HCT116 (cell line): ENCODE measurements at regions not wholly inside any gene's neighbourhood (a gene's known extent, or its start where the extent isn't known, plus 50 kb on each side); places are given as distances from the start of the nearest gene placed in this dataset.

Source experiments
- ATAC-seq: fragments of 200-7000 bp; cut with Tn5 transposase; 2 replicates; pipeline ENCODE4 v1.9.1; 2020; ENCODE audit warnings: mild to moderate bottlenecking, moderate library complexity
- BruUV-seq: library from RNA; stranded (reverse); fragments of 400-500 nt; replicated peaks from 2 replicates; lab custom pipeline; 2021; lab: Mats Ljungman, UMichigan
- CTCF ChIA-PET: fragments of 300-600 bp; sonication (Branson Sonifier 250); formaldehyde crosslinking; loops from one replicate; lab custom pipeline; 2021; ENCODE audit warnings: antibody characterized with exemption; lab: Charles Lee
- POLR2A ChIA-PET: fragments of 300-600, 350-600 bp; sonication (Branson Sonifier 250); formaldehyde crosslinking; loops from one replicate; lab custom pipeline; 2021; ENCODE audit warnings: antibody characterized with exemption; lab: Charles Lee
- RAD21 ChIA-PET, 2 experiments: fragments of 300-600 bp; sonication (Branson Sonifier 250); formaldehyde crosslinking; loops; one replicate each; lab custom pipeline; 2023; ENCODE audit warnings: low total read pairs in 2 of 2; ENCODE audit not compliant: uncharacterized antibody in 2 of 2, unreplicated experiment in 2 of 2, low non-redundant PET in 1 of 2; lab: Charles Lee
- DNase-seq: peaks from one replicate; pipeline ENCODE4 v3.0.0-alpha.2; 2010; ENCODE audit warnings: low read depth, low spot score
- H2AFZ ChIP-seq: fragments of 200-600 bp; shearing (Covaris generic), sonication (generic); 2 replicates; pipeline ENCODE4 v1.6.1; 2017; ENCODE audit warnings: low read depth, mixed run types, mixed read lengths, antibody characterized with exemption, low read length; ENCODE audit not compliant: poor library complexity, severe bottlenecking
- H3K27ac ChIP-seq: 2 replicates; pipeline ENCODE4 v1.5.1; 2012; ENCODE audit warnings: low read depth, low read length
- H3K27me3 ChIP-seq: fragments of 200-600 bp; sonication (generic); 2 replicates; pipeline ENCODE4 v1.6.1; 2016; ENCODE audit warnings: mixed run types, low read length, mixed read lengths; ENCODE audit not compliant: insufficient read depth
- H3K36me3 ChIP-seq, 2 experiments: fragments of 200-500 bp in 1 of 2; fragments of 200-600 bp in 1 of 2; sonication (Bioruptor generic) in 1 of 2; sonication (generic) in 1 of 2; 2 replicates each; pipeline versions ENCODE4 v1.5.1 to v1.6.1; 2014 to 2016; ENCODE audit warnings: low read length in 2 of 2, inconsistent platforms in 1 of 2, mixed read lengths in 1 of 2, mixed run types in 1 of 2; ENCODE audit not compliant: insufficient read depth in 2 of 2, control insufficient read depth in 1 of 2
- H3K4me1 ChIP-seq, 2 experiments: fragments of 200-600 bp in 1 of 2; sonication (generic) in 1 of 2; 2 replicates each; pipeline versions ENCODE4 v1.5.1 to v1.6.1; 2012 to 2017; ENCODE audit warnings: low read length in 2 of 2, inconsistent platforms in 1 of 2, mild to moderate bottlenecking in 1 of 2, mixed read lengths in 1 of 2, mixed run types in 1 of 2, moderate library complexity in 1 of 2; ENCODE audit not compliant: insufficient read depth in 2 of 2, control insufficient read depth in 1 of 2
- H3K4me2 ChIP-seq: fragments of 200-600 bp; sonication (generic); 2 replicates; pipeline ENCODE4 v1.6.1; 2017; ENCODE audit warnings: mixed run types, low read length, mixed read lengths
- H3K4me3 ChIP-seq, 2 experiments: fragments of 200-600 bp in 1 of 2; sonication (generic) in 1 of 2; replicated peaks in 1 of 2; 2 replicates each; pipeline ENCODE4 v1.5.1; 2011 to 2016; ENCODE audit warnings: low read length in 2 of 2, control low read depth in 1 of 2, low read depth in 1 of 2, mild to moderate bottlenecking in 1 of 2, mixed read lengths in 1 of 2, mixed run types in 1 of 2
- H3K79me2 ChIP-seq: fragments of 200-600 bp; sonication (generic); 2 replicates; pipeline ENCODE4 v1.6.1; 2017; ENCODE audit warnings: mild to moderate bottlenecking, mixed run types, low read length, moderate library complexity, mixed read lengths; ENCODE audit not compliant: insufficient read depth
- H3K9ac ChIP-seq: fragments of 200-600 bp; sonication (generic); 2 replicates; pipeline ENCODE4 v1.6.1; 2016; ENCODE audit warnings: low read length, mixed read lengths
- H3K9me2 ChIP-seq: fragments of 200-600 bp; sonication (generic), shearing (Covaris generic); 2 replicates; pipeline ENCODE4 v1.6.1; 2017; ENCODE audit warnings: mixed run types, mild to moderate bottlenecking, moderate library complexity; ENCODE audit not compliant: insufficient read depth
- H3K9me3 ChIP-seq, 2 experiments: fragments of 200-500 bp in 1 of 2; fragments of 200-600 bp in 1 of 2; sonication (Bioruptor generic) in 1 of 2; sonication (generic) in 1 of 2; 2 replicates each; pipeline ENCODE4 v1.6.1; 2014 to 2017; ENCODE audit warnings: low read length in 2 of 2, mixed read lengths in 2 of 2, inconsistent platforms in 1 of 2, low read depth in 1 of 2, mild to moderate bottlenecking in 1 of 2, mixed run types in 1 of 2, moderate library complexity in 1 of 2; ENCODE audit not compliant: control insufficient read depth in 1 of 2, insufficient read depth in 1 of 2
- H4K20me1 ChIP-seq: fragments of 200-600 bp; sonication (generic), shearing (Covaris generic); 2 replicates; pipeline ENCODE4 v1.6.1; 2017; ENCODE audit warnings: mixed run types, mild to moderate bottlenecking, moderate library complexity; ENCODE audit not compliant: insufficient read depth
- CBX3 ChIP-seq: IDR thresholded peaks from 2 replicates; pipeline ENCODE4 v1.6.1; 2012; ENCODE audit warnings: low read depth
- CTCF ChIP-seq, 3 experiments: fragments of 200-600 bp in 1 of 3; sonication (generic) in 1 of 3; IDR thresholded peaks in 2 of 3; conservative IDR thresholded peaks in 1 of 3; 2 replicates each; pipeline ENCODE4 v1.5.1; 2012 to 2017; ENCODE audit warnings: low read depth in 2 of 3, low read length in 2 of 3, antibody characterized with exemption in 1 of 3, borderline replicate concordance in 1 of 3, control low read depth in 1 of 3, mild to moderate bottlenecking in 1 of 3, mixed read lengths in 1 of 3, mixed run types in 1 of 3, moderate library complexity in 1 of 3; ENCODE audit not compliant: insufficient read depth in 1 of 3
- EGR1 ChIP-seq: IDR thresholded peaks from 2 replicates; pipeline ENCODE4 v1.6.1; 2012; ENCODE audit warnings: low read depth
- EZH2 ChIP-seq: fragments of 200-600 bp; sonication (generic); IDR thresholded peaks from 2 replicates; pipeline ENCODE4 v1.6.1; 2017; ENCODE audit warnings: antibody characterized with exemption, mixed run types
- EZH2phosphoT487 ChIP-seq: fragments of 200-600 bp; IDR thresholded peaks from 2 replicates; pipeline ENCODE4 v1.6.1; 2018; ENCODE audit warnings: antibody characterized with exemption, borderline replicate concordance
- FOSL1 ChIP-seq: IDR thresholded peaks from 2 replicates; pipeline ENCODE4 v1.6.1; 2012; ENCODE audit warnings: low read depth
- JUND ChIP-seq: IDR thresholded peaks from 2 replicates; pipeline ENCODE4 v1.6.1; 2012
- POLR2A ChIP-seq: IDR thresholded peaks from 2 replicates; pipeline ENCODE4 v1.7.0; 2011; ENCODE audit warnings: borderline replicate concordance; ENCODE audit not compliant: insufficient read depth, insufficient read length; ENCODE audit errors: extremely low read depth
- POLR2AphosphoS5 ChIP-seq: IDR thresholded peaks from 2 replicates; pipeline ENCODE4 v1.6.1; 2011; ENCODE audit warnings: mild to moderate bottlenecking, low read depth, low read length, moderate library complexity
- RAD21 ChIP-seq: IDR thresholded peaks from 2 replicates; pipeline ENCODE4 v1.6.1; 2012; ENCODE audit warnings: low read depth, mild to moderate bottlenecking
- REST ChIP-seq: IDR thresholded peaks from 2 replicates; pipeline ENCODE4 v1.6.1; 2012; ENCODE audit warnings: low read depth
- SP1 ChIP-seq: IDR thresholded peaks from 2 replicates; pipeline ENCODE4 v1.6.1; 2012; ENCODE audit warnings: low read depth
- TCF7L2 ChIP-seq: IDR thresholded peaks from 2 replicates; pipeline ENCODE4 v1.7.0; 2011; ENCODE audit warnings: borderline replicate concordance, inconsistent platforms; ENCODE audit not compliant: insufficient read depth, insufficient read length; ENCODE audit errors: extremely low read depth
- YY1 ChIP-seq: IDR thresholded peaks from 2 replicates; pipeline ENCODE4 v1.6.1; 2011; ENCODE audit warnings: low read length, low read depth, moderate library complexity, mild to moderate bottlenecking; ENCODE audit not compliant: insufficient replicate concordance; ENCODE audit errors: extremely low read depth
- ZFX ChIP-seq: fragments of 450-650 bp; IDR thresholded peaks from 2 replicates; pipeline ENCODE4 v1.6.1; 2017
- intact Hi-C: fragments of 100-400 bp; cut with micrococcal nuclease; formaldehyde crosslinking; loops from 2 replicates; pipeline ENCODE4 v1.10.0; 2022

GRCh38 chr9:80366626-80367025, 794.9 kb downstream of the TLE4 start:
- no peaks in the 10 kb centered on the region for H3K9me2 ChIP-seq
- no peak overlapping the region for H3K4me3 ChIP-seq
- no peak overlapping the region for H3K9ac ChIP-seq
- ATAC-seq: no peak
- no peaks in the 10 kb centered on the region for H3K79me2 ChIP-seq
- H3K9me3 ChIP-seq: peaks cover 3 to 8% of the 10 kb centered on the region in 2 experiments; a peak in 2 of 4 replicates
- no peak overlapping the region for H3K27ac ChIP-seq
- no peaks in the 10 kb centered on the region for H3K4me1 ChIP-seq
- CTCF ChIA-PET: no interaction called here
- no peak overlapping the region for H3K4me2 ChIP-seq
- POLR2A ChIA-PET: no interaction called here
- intact Hi-C loops: no loop called here
- H3K27me3 ChIP-seq: no peaks in the 10 kb centered on the region
- BruUV-seq: no TSS peak
- TF ChIP-seq TCF7L2: no peak
- TF ChIP-seq POLR2A: no peak
- no peak for TF ChIP-seq FOSL1
- no peak for TF ChIP-seq POLR2AphosphoS5
- no peak for DNase-seq
- RAD21 ChIA-PET: no interaction called here
- no peaks in the 10 kb centered on the region for H3K36me3 ChIP-seq
- no peak overlapping the region for H2AFZ ChIP-seq
- no peaks in the 10 kb centered on the region for H4K20me1 ChIP-seq

- Histone ChIP-seq H3K9me2 (no peaks in the 10 kb centered on the region), H2AFZ (no peak overlapping the region), H4K20me1 (no peaks in the 10 kb centered on the region), H3K4me3 (no peak overlapping the region), H3K27me3 (no peaks in the 10 kb centered on the region), H3K27ac (no peak overlapping the region), H3K36me3 (no peaks in the 10 kb centered on the region), H3K4me1 (no peaks in the 10 kb centered on the region), H3K79me2 (no peaks in the 10 kb centered on the region), H3K4me2 (no peak overlapping the region), H3K9ac (no peak overlapping the region), H3K9me3 (peaks cover 10 to 14% of the 10 kb centered on the region in 2 experiments; a peak in 2 of 4 replicates)
- ATAC-seq (no peak), DNase-seq (no peak)
- ChIA-PET CTCF (no interaction called here), RAD21 (no interaction called here), POLR2A (no interaction called here)
- intact Hi-C loops: no loop called here
- BruUV-seq: no TSS peak
- TF ChIP-seq CTCF (IDR thresholded peaks at IDR 0.05 in 2 of 3, conservative IDR thresholded peaks at IDR 0.05 in 1 of 3; ENCODE audit: borderline replicate concordance in 1 of 3, insufficient read depth in 1 of 3, low read depth in 2 of 3, low read length in 2 of 3): no peak
- TF ChIP-seq CBX3: no peak
- TF ChIP-seq RAD21: no peak
- no peak for TF ChIP-seq EZH2phosphoT487
- TF ChIP-seq ZFX: no peak
- TF ChIP-seq REST: no peak
- TF ChIP-seq EGR1: no peak
- no peak for TF ChIP-seq EZH2
- no peak for TF ChIP-seq TCF7L2
- TF ChIP-seq SP1: no peak
- TF ChIP-seq YY1: no peak
- TF ChIP-seq JUND: no peak
Measured at GRCh38 chr9:80359941-80360881, 788.4 kb downstream of the TLE4 start.
